Spleen (tissue), 11 donors: ENCODE measurements at regions not wholly inside any gene's neighbourhood (a gene's known extent, or its start where the extent isn't known, plus 50 kb on each side); places are given as distances from the start of the nearest gene placed in this dataset.

ENCODE experiments used
- DNase-seq: peaks from one replicate; pipeline ENCODE4 v3.0.0-alpha.2; 2020
- H3K27ac ChIP-seq, 8 donors: fragments of 200-600 bp; sonication (generic) in 7 of 8; 1 replicate in 4 of 8; 2 replicates in 4 of 8; pipeline versions ENCODE4 v1.5.0 to v1.8.0; 2016 to 2021; ENCODE audit warnings: inconsistent platforms in 4 of 8, mild to moderate bottlenecking in 4 of 8, moderate library complexity in 1 of 8
- H3K27me3 ChIP-seq, 7 donors: fragments of 200-600 bp; sonication (generic) in 6 of 7; replicated peaks in 1 of 7; 1 replicate in 4 of 7; 2 replicates in 3 of 7; pipeline versions ENCODE4 v1.5.0 to v1.8.0; 2016 to 2021; ENCODE audit warnings: inconsistent platforms in 3 of 7, mild to moderate bottlenecking in 1 of 7
- H3K36me3 ChIP-seq, 6 donors: fragments of 200-600 bp; sonication (generic) in 5 of 6; 1 replicate in 4 of 6; 2 replicates in 2 of 6; pipeline versions ENCODE4 v1.5.0 to v1.8.0; 2016 to 2021; ENCODE audit warnings: inconsistent platforms in 2 of 6
- H3K4me1 ChIP-seq, 6 donors: fragments of 200-600 bp; sonication (generic) in 5 of 6; 1 replicate in 3 of 6; 2 replicates in 3 of 6; pipeline versions ENCODE4 v1.5.0 to v1.8.0; 2016 to 2021; ENCODE audit warnings: inconsistent platforms in 3 of 6
- H3K4me3 ChIP-seq, 8 donors: fragments of 200-600 bp; sonication (generic) in 7 of 8; 1 replicate in 4 of 8; 2 replicates in 4 of 8; pipeline versions ENCODE4 v1.5.0 to v1.8.0; 2016 to 2021; ENCODE audit warnings: inconsistent platforms in 4 of 8, mild to moderate bottlenecking in 4 of 8, moderate library complexity in 2 of 8
- H3K9me3 ChIP-seq, 8 donors: fragments of 200-600 bp; sonication (generic) in 7 of 8; 1 replicate in 4 of 8; 2 replicates in 4 of 8; pipeline versions ENCODE4 v1.5.0 to v1.8.0; 2016 to 2021; ENCODE audit warnings: inconsistent platforms in 4 of 8
- POLR2A ChIP-seq, 3 donors: fragments of 450-650 bp; IDR thresholded peaks; one replicate each; pipeline ENCODE4 v1.5.1; 2017; ENCODE audit warnings: antibody characterized with exemption in 3 of 3, mild to moderate bottlenecking in 1 of 3
- POLR2AphosphoS5 ChIP-seq, 3 donors: sonication (generic); formaldehyde crosslinking; IDR thresholded peaks; one replicate each; pipeline ENCODE4 v1.5.1; 2017; ENCODE audit warnings: antibody characterized with exemption in 3 of 3
- WGBS, 5 donors: extraction: QIAGEN DNeasy Blood & Tissue Kit in 3 of 5; methylation state at CpG; one replicate each; pipeline versions ENCODE4 v1.1.5 to v1.1.7; 2013 to 2018; 5-methylcytosine and 5-hydroxymethylcytosine counted together
- intact Hi-C: fragments of 100-400 bp; cut with DNase I; formaldehyde crosslinking; loops from one replicate; pipeline ENCODE4 v1.15.0; 2023; ENCODE audit warnings: low total_unique reads
- TF ChIP-seq, protein P1 (sequence below), 11 experiments: fragments of 200-600 bp in 7 of 11; fragments of 450-650 bp in 4 of 11; sonication (generic) in 4 of 11; IDR thresholded peaks in 8 of 11; conservative IDR thresholded peaks in 3 of 11; 1 replicate in 7 of 11; 2 replicates in 4 of 11; pipeline versions ENCODE4 v1.4.0 to v1.8.0; 2016 to 2021; ENCODE audit warnings: antibody characterized with exemption in 11 of 11, inconsistent platforms in 4 of 11, mild to moderate bottlenecking in 1 of 11
- donor health status: healthy with polysubstance abuse.
- donor health status: DM: no; HTN: no; CAD: no; lungs with moderate emphysema.
- donor health status: DM: no; HTN: no; CAD: no.
- donor health status: Bipolar disorder and iron deficiency.
- donor health status: healthy.
- donor health status: DM: no; HTN: no; CAD: no.
- donor health status: DM: yes; HTN: yes; CAD: no.

DNA sequence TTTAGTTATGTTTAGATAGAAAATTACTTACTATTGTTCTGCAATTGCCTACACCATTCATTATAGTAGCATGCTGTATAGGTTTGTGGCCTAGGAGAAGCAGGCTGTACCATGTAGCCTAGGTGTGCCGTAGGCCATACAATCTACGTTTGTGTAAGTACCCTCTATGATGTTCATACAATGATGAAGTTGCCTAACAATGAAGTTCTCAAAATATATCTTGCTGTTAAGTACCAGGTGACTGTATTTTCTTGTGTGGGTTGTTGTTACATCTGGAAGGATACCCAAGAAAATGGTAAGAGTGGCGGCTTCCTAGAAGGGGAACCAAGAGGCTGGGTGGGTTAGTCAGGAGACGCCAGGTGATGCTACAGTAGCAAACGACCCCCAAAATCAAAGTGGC lies 88.3 kb upstream of the FOXF1 start:
- H3K9me3 ChIP-seq: peaks cover 0 to 41% (median 23%) of the 10 kb centered on the region in 8 donors
- no peak overlapping the region for H3K27ac ChIP-seq
- WGBS, 5 donors: 84 to 94% (median 86%) methylated on average over 5 of the region's 5 CpGs
- DNase-seq: no peak
- H3K27me3 ChIP-seq: peaks cover 0 to 31% (median 0%) of the 10 kb centered on the region in 7 donors
- H3K4me1 ChIP-seq: no peaks in the 10 kb centered on the region
- TF ChIP-seq, protein P1, sequence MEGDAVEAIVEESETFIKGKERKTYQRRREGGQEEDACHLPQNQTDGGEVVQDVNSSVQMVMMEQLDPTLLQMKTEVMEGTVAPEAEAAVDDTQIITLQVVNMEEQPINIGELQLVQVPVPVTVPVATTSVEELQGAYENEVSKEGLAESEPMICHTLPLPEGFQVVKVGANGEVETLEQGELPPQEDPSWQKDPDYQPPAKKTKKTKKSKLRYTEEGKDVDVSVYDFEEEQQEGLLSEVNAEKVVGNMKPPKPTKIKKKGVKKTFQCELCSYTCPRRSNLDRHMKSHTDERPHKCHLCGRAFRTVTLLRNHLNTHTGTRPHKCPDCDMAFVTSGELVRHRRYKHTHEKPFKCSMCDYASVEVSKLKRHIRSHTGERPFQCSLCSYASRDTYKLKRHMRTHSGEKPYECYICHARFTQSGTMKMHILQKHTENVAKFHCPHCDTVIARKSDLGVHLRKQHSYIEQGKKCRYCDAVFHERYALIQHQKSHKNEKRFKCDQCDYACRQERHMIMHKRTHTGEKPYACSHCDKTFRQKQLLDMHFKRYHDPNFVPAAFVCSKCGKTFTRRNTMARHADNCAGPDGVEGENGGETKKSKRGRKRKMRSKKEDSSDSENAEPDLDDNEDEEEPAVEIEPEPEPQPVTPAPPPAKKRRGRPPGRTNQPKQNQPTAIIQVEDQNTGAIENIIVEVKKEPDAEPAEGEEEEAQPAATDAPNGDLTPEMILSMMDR (IDR thresholded peaks at IDR 0.05 in 8 of 11, conservative IDR thresholded peaks at IDR 0.05 in 3 of 11): no peak
- TF ChIP-seq POLR2AphosphoS5 (IDR thresholded peaks at IDR 0.05) (no peak), POLR2A (IDR thresholded peaks at IDR 0.05) (no peak)
- no peaks in the 10 kb centered on the region for H3K36me3 ChIP-seq
- intact Hi-C loops: no loop called here
- H3K4me3 ChIP-seq: no peak overlapping the region

DNA sequence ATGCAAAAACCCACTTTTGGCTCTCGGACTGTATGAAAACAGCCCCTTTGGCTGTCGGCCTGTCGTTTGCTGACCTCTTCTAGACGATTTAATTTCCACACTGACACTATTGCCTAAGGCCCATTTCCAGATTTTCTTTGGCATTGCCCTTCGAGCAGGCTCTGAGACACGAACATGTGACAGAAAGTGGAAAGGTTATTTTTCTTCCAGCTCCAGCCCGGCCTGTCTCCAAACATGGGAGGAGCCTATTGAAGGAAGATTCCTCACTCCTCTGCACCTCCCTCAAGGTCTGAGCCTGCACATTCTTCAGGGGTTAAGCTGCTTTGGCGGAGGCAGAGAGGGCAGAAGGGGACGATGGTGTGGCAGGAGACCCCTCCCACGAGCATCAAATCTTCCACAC lies 85.9 kb upstream of the FOXF1 start:
- intact Hi-C loops: no loop called here
- peaks cover 0 to 44% (median 23%) of the 10 kb centered on the region in 8 donors for H3K9me3 ChIP-seq
- H3K4me3 ChIP-seq: no peak overlapping the region
- no peaks in the 10 kb centered on the region for H3K36me3 ChIP-seq
- TF ChIP-seq, protein P1 (IDR thresholded peaks at IDR 0.05 in 8 of 11, conservative IDR thresholded peaks at IDR 0.05 in 3 of 11): no peak
- TF ChIP-seq POLR2A (IDR thresholded peaks at IDR 0.05) (no peak), POLR2AphosphoS5 (IDR thresholded peaks at IDR 0.05) (no peak)
- no peak overlapping the region for H3K27ac ChIP-seq
- no peaks in the 10 kb centered on the region for H3K4me1 ChIP-seq
- WGBS, 5 donors: 65 to 75% (median 73%) methylated on average over 10 of the region's 10 CpGs
- peaks cover 0 to 35% (median 0%) of the 10 kb centered on the region in 7 donors for H3K27me3 ChIP-seq
- no peak for DNase-seq

DNA sequence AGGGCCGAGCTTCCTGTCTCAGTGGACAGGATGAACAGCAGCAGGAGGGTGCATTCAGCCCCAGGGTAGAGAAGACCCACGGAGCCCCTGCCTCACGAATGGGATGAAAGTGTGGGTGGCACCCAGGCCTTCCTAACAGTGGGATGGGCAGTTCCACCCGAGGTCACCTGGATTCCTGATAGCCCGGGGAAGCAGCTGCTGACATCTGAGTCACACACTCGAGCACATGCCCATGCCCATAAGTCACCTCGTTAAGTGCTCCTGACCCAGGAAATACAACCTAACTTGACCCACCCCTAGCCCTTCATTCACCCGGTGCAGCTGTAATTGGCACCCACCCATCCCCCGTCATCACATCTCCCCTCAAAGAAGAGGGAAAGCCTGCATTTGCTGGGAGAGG lies 85.3 kb upstream of the FOXF1 start:
- no peak for DNase-seq
- intact Hi-C loops: no loop called here
- TF ChIP-seq POLR2A (IDR thresholded peaks at IDR 0.05) (no peak), POLR2AphosphoS5 (IDR thresholded peaks at IDR 0.05) (no peak)
- TF ChIP-seq, protein P1 (IDR thresholded peaks at IDR 0.05 in 8 of 11, conservative IDR thresholded peaks at IDR 0.05 in 3 of 11): no peak
- Histone ChIP-seq H3K4me3 (no peak overlapping the region), H3K27ac (no peak overlapping the region), H3K4me1 (no peaks in the 10 kb centered on the region), H3K36me3 (no peaks in the 10 kb centered on the region), H3K27me3 (peaks cover 0 to 40% (median 0%) of the 10 kb centered on the region in 7 donors), H3K9me3 (peaks cover 0 to 44% (median 23%) of the 10 kb centered on the region in 8 donors)
- 62 to 81% (median 77%) methylated on average over 9 of the region's 9 CpGs for whole genome bisulfite sequencing, 5 donors

DNA sequence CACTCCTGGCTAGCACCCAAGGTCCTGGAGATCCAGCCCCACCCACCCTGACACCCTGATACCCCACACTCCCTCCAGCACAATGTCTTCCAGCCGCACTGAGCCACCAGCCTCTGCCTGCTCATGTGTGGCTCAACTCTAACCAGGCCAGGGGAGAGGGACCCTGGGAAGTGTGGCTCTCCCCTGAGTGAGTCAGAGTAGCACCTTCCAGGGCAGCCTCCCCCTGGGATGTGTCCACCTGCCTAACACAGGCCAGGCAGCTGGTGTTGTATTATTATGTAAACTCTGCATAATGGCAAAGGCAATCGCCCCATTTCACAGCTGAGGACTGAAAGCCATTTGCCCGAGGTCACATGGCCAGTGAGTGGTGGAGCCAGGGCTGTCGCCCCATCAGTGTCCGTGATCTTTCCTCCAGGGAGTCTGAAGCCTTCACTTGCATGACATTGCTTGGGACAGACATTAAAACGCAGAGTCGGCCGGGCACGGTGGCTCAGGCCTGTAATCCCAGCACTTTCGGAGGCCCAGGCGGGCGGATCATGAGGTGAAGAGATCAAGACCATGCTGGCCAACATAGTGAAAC lies 84.2 kb upstream of the FOXF1 start:
- no peaks in the 10 kb centered on the region for H3K36me3 ChIP-seq
- intact Hi-C loops: no loop called here
- no peak for TF ChIP-seq POLR2A (IDR thresholded peaks at IDR 0.05)
- TF ChIP-seq POLR2AphosphoS5 (IDR thresholded peaks at IDR 0.05): no peak
- TF ChIP-seq, protein P1 (IDR thresholded peaks at IDR 0.05 in 8 of 11, conservative IDR thresholded peaks at IDR 0.05 in 3 of 11): no peak
- WGBS, 5 donors: 81 to 94% (median 89%) methylated on average over 9 to 12 of the region's 12 CpGs
- no peaks in the 10 kb centered on the region for H3K4me1 ChIP-seq
- H3K27me3 ChIP-seq: peaks cover 0 to 49% (median 0%) of the 10 kb centered on the region in 7 donors
- no peak for DNase-seq
- no peak overlapping the region for H3K4me3 ChIP-seq
- no peak overlapping the region for H3K27ac ChIP-seq
- H3K9me3 ChIP-seq: peaks cover 0 to 38% (median 18%) of the 10 kb centered on the region in 8 donors
